ENCODE measurements at regions not wholly inside any gene's neighbourhood (a gene's known extent, or its start where the extent isn't known, plus 50 kb on each side); places are given as distances from the start of the nearest gene placed in this dataset.

DNA sequence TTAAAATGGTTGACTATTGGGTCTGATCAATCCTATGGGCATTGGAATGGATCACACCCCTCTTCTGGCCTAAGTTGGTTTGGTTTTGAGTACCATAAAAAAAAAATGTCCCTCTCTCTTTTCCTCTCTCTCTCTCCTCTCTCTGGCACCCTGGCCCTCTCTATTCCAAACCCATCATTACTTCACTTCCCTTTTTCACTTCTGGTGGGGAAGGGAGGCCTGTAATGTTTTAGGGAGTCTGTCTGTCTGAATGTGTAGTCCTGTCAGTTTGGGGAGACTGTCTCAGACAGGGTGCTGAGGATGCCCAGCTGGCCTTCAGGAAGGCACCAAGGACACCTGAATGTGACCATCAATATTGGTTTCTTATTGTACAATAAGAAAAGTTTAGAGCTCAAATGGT is 165.8 kb downstream of the CD24 start:
- TF ChIP-seq, protein P1, sequence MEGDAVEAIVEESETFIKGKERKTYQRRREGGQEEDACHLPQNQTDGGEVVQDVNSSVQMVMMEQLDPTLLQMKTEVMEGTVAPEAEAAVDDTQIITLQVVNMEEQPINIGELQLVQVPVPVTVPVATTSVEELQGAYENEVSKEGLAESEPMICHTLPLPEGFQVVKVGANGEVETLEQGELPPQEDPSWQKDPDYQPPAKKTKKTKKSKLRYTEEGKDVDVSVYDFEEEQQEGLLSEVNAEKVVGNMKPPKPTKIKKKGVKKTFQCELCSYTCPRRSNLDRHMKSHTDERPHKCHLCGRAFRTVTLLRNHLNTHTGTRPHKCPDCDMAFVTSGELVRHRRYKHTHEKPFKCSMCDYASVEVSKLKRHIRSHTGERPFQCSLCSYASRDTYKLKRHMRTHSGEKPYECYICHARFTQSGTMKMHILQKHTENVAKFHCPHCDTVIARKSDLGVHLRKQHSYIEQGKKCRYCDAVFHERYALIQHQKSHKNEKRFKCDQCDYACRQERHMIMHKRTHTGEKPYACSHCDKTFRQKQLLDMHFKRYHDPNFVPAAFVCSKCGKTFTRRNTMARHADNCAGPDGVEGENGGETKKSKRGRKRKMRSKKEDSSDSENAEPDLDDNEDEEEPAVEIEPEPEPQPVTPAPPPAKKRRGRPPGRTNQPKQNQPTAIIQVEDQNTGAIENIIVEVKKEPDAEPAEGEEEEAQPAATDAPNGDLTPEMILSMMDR (IDR thresholded peaks at IDR 0.05) = no peak
- no peak for TF ChIP-seq POLR2A (IDR thresholded peaks at IDR 0.05)

All from thyroid gland (tissue), 4 donors.